ENCODE measurements at regions not wholly inside any gene's neighbourhood (a gene's known extent, or its start where the extent isn't known, plus 50 kb on each side); places are given as distances from the start of the nearest gene placed in this dataset.

GRCh38 chr3:81043009-81043408 lies 718.4 kb downstream of the GBE1 start:
- H3K4me2 ChIP-seq (ENCODE audit: unreplicated experiment), result no peak overlapping the region
- H3K36me3 ChIP-seq (ENCODE audit: low read depth), result no peaks in the 10 kb centered on the region
- no peak overlapping the region for H2AFZ ChIP-seq
- no peak overlapping the region for H3K27ac ChIP-seq
- no peak overlapping the region for H3K9ac ChIP-seq
- H3K4me3 ChIP-seq, result no peak overlapping the region
- no peaks in the 10 kb centered on the region for H3F3A ChIP-seq (ENCODE audit: insufficient read depth)
- no peaks in the 10 kb centered on the region for H3K79me2 ChIP-seq (ENCODE audit: insufficient read depth)
- H3K9me3 ChIP-seq (ENCODE audit: low read depth), result no peaks in the 10 kb centered on the region
- DNase-seq, result no peak
- H4K20me1 ChIP-seq (ENCODE audit: insufficient read depth), result no peaks in the 10 kb centered on the region
- H3K27me3 ChIP-seq (replicated peaks; ENCODE audit: insufficient read depth), result no peaks in the 10 kb centered on the region
- H3K4me1 ChIP-seq (ENCODE audit: insufficient read depth), result no peaks in the 10 kb centered on the region
- no peaks in the 10 kb centered on the region for H3K9me2 ChIP-seq (ENCODE audit: insufficient read depth)
- TF ChIP-seq EZH2phosphoT487 (IDR thresholded peaks at IDR 0.05; ENCODE audit: insufficient read depth, low read depth), result no peak
- no peak for TF ChIP-seq EZH2 (IDR thresholded peaks at IDR 0.05; ENCODE audit: insufficient read depth, poor library complexity, severe bottlenecking)
- in situ Hi-C loops (cut with MboI), result no loop called here
- 39% methylated on average over 2 of the region's 2 CpGs for WGBS, 2 experiments (ENCODE audit: low coverage in 1 of 2, low lambda C conversion rate in 2 of 2, missing lambda C conversion rate in 2 of 2)

GRCh38 chr3:81041331-81041730 lies 720.1 kb downstream of the GBE1 start:
- H3K9me3 ChIP-seq (ENCODE audit: low read depth), result no peaks in the 10 kb centered on the region
- TF ChIP-seq EZH2 (IDR thresholded peaks at IDR 0.05; ENCODE audit: insufficient read depth, poor library complexity, severe bottlenecking) (no peak), EZH2phosphoT487 (IDR thresholded peaks at IDR 0.05; ENCODE audit: insufficient read depth, low read depth) (no peak)
- no peak overlapping the region for H3K27ac ChIP-seq
- no peaks in the 10 kb centered on the region for H3K27me3 ChIP-seq (replicated peaks; ENCODE audit: insufficient read depth)
- no peaks in the 10 kb centered on the region for H4K20me1 ChIP-seq (ENCODE audit: insufficient read depth)
- no peak overlapping the region for H3K4me3 ChIP-seq
- H3K4me2 ChIP-seq (ENCODE audit: unreplicated experiment), result no peak overlapping the region
- H2AFZ ChIP-seq, result no peak overlapping the region
- H3K36me3 ChIP-seq (ENCODE audit: low read depth), result no peaks in the 10 kb centered on the region
- no peaks in the 10 kb centered on the region for H3K79me2 ChIP-seq (ENCODE audit: insufficient read depth)
- H3K4me1 ChIP-seq (ENCODE audit: insufficient read depth), result no peaks in the 10 kb centered on the region
- peak; percentile 0 for DNase-seq
- in situ Hi-C loops (cut with MboI), result no loop called here
- no peak overlapping the region for H3K9ac ChIP-seq
- no peaks in the 10 kb centered on the region for H3F3A ChIP-seq (ENCODE audit: insufficient read depth)
- no peaks in the 10 kb centered on the region for H3K9me2 ChIP-seq (ENCODE audit: insufficient read depth)
- 34 to 39% methylated on average over 2 of the region's 2 CpGs for WGBS, 2 experiments (ENCODE audit: low coverage in 1 of 2, low lambda C conversion rate in 2 of 2, missing lambda C conversion rate in 2 of 2)

- H3K79me2 ChIP-seq (ENCODE audit: insufficient read depth), result no peaks in the 10 kb centered on the region
- H3K4me3 ChIP-seq, result no peak overlapping the region
- no peak overlapping the region for H3K9ac ChIP-seq
- no peaks in the 10 kb centered on the region for H3F3A ChIP-seq (ENCODE audit: insufficient read depth)
- no peaks in the 10 kb centered on the region for H3K9me2 ChIP-seq (ENCODE audit: insufficient read depth)
- H3K4me2 ChIP-seq (ENCODE audit: unreplicated experiment), result no peak overlapping the region
- H3K9me3 ChIP-seq (ENCODE audit: low read depth), result no peaks in the 10 kb centered on the region
- no peak for DNase-seq
- no peaks in the 10 kb centered on the region for H3K4me1 ChIP-seq (ENCODE audit: insufficient read depth)
- no peak overlapping the region for H3K27ac ChIP-seq
- 29% methylated on average over 2 of the region's 2 CpGs for WGBS, 2 experiments (ENCODE audit: low coverage in 1 of 2, low lambda C conversion rate in 2 of 2, missing lambda C conversion rate in 2 of 2)
- TF ChIP-seq EZH2phosphoT487 (IDR thresholded peaks at IDR 0.05; ENCODE audit: insufficient read depth, low read depth), result no peak
- no peak for TF ChIP-seq EZH2 (IDR thresholded peaks at IDR 0.05; ENCODE audit: insufficient read depth, poor library complexity, severe bottlenecking)
- no peaks in the 10 kb centered on the region for H3K36me3 ChIP-seq (ENCODE audit: low read depth)
- H2AFZ ChIP-seq, result no peak overlapping the region
- H4K20me1 ChIP-seq (ENCODE audit: insufficient read depth), result no peaks in the 10 kb centered on the region
- no peaks in the 10 kb centered on the region for H3K27me3 ChIP-seq (replicated peaks; ENCODE audit: insufficient read depth)
- in situ Hi-C loops (cut with MboI), result no loop called here
Measured at GRCh38 chr3:81040107-81040506, 721.3 kb downstream of the GBE1 start.

GRCh38 chr3:81033684-81034083 lies 727.8 kb downstream of the GBE1 start:
- no peak overlapping the region for H2AFZ ChIP-seq
- H3K36me3 ChIP-seq (ENCODE audit: low read depth), result no peaks in the 10 kb centered on the region
- no peak overlapping the region for H3K4me3 ChIP-seq
- H3F3A ChIP-seq (ENCODE audit: insufficient read depth), result no peaks in the 10 kb centered on the region
- in situ Hi-C loops (cut with MboI), result no loop called here
- H3K9ac ChIP-seq, result no peak overlapping the region
- H3K79me2 ChIP-seq (ENCODE audit: insufficient read depth), result no peaks in the 10 kb centered on the region
- H4K20me1 ChIP-seq (ENCODE audit: insufficient read depth), result no peaks in the 10 kb centered on the region
- H3K4me2 ChIP-seq (ENCODE audit: unreplicated experiment), result no peak overlapping the region
- TF ChIP-seq EZH2phosphoT487 (IDR thresholded peaks at IDR 0.05; ENCODE audit: insufficient read depth, low read depth), result no peak
- TF ChIP-seq EZH2 (IDR thresholded peaks at IDR 0.05; ENCODE audit: insufficient read depth, poor library complexity, severe bottlenecking), result no peak
- no peaks in the 10 kb centered on the region for H3K27me3 ChIP-seq (replicated peaks; ENCODE audit: insufficient read depth)
- no peak for DNase-seq
- H3K4me1 ChIP-seq (ENCODE audit: insufficient read depth), result no peaks in the 10 kb centered on the region
- no peak overlapping the region for H3K27ac ChIP-seq
- H3K9me3 ChIP-seq (ENCODE audit: low read depth), result no peaks in the 10 kb centered on the region
- WGBS, 2 experiments (ENCODE audit: low coverage in 1 of 2, low lambda C conversion rate in 2 of 2, missing lambda C conversion rate in 2 of 2), result 47 to 48% methylated on average over 4 of the region's 4 CpGs
- H3K9me2 ChIP-seq (ENCODE audit: insufficient read depth), result no peaks in the 10 kb centered on the region

GRCh38 chr3:81033185-81033584 lies 728.3 kb downstream of the GBE1 start:
- Histone ChIP-seq H2AFZ (no peak overlapping the region), H3K9ac (no peak overlapping the region), H3K36me3 (ENCODE audit: low read depth) (no peaks in the 10 kb centered on the region), H3K27me3 (replicated peaks; ENCODE audit: insufficient read depth) (no peaks in the 10 kb centered on the region), H3K4me3 (no peak overlapping the region), H3K9me2 (ENCODE audit: insufficient read depth) (no peaks in the 10 kb centered on the region), H4K20me1 (ENCODE audit: insufficient read depth) (no peaks in the 10 kb centered on the region), H3K4me2 (ENCODE audit: unreplicated experiment) (no peak overlapping the region), H3K27ac (no peak overlapping the region), H3K9me3 (ENCODE audit: low read depth) (no peaks in the 10 kb centered on the region), H3K79me2 (ENCODE audit: insufficient read depth) (no peaks in the 10 kb centered on the region), H3F3A (ENCODE audit: insufficient read depth) (no peaks in the 10 kb centered on the region), H3K4me1 (ENCODE audit: insufficient read depth) (no peaks in the 10 kb centered on the region)
- TF ChIP-seq EZH2phosphoT487 (IDR thresholded peaks at IDR 0.05; ENCODE audit: insufficient read depth, low read depth) (no peak), EZH2 (IDR thresholded peaks at IDR 0.05; ENCODE audit: insufficient read depth, poor library complexity, severe bottlenecking) (no peak)
- 20 to 23% methylated on average over 2 of the region's 2 CpGs for WGBS, 2 experiments (ENCODE audit: low coverage in 1 of 2, low lambda C conversion rate in 2 of 2, missing lambda C conversion rate in 2 of 2)
- in situ Hi-C loops (cut with MboI), result no loop called here
- DNase-seq, result no peak
